Left ventricle myocardium inferior (tissue), 1 donor: ENCODE measurements at regions not wholly inside any gene's neighbourhood (a gene's known extent, or its start where the extent isn't known, plus 50 kb on each side); places are given as distances from the start of the nearest gene placed in this dataset.

Experiments used
- DNase-seq: peaks from one replicate; pipeline ENCODE4 v3.0.0-alpha.2; 2020
- H3K27ac ChIP-seq: fragments of 200-600 bp; replicated peaks from 2 replicates; pipeline ENCODE4 v1.8.0; 2021
- H3K27me3 ChIP-seq: fragments of 200-600 bp; 2 replicates; pipeline ENCODE4 v1.8.0; 2021; ENCODE audit warnings: low read depth
- H3K36me3 ChIP-seq: fragments of 200-600 bp; 2 replicates; pipeline ENCODE4 v1.8.0; 2021
- H3K4me1 ChIP-seq: fragments of 200-600 bp; 2 replicates; pipeline ENCODE4 v1.8.0; 2021
- H3K4me3 ChIP-seq: fragments of 200-600 bp; 2 replicates; pipeline ENCODE4 v1.8.0; 2021; ENCODE audit warnings: mild to moderate bottlenecking, moderate library complexity
- H3K9me3 ChIP-seq: fragments of 200-600 bp; replicated peaks from 2 replicates; pipeline ENCODE4 v1.8.0; 2021
- intact Hi-C: fragments of 100-400 bp; cut with micrococcal nuclease; formaldehyde crosslinking; loops from one replicate; pipeline ENCODE4 v1.11.0; 2022
- TF ChIP-seq, protein P1 (sequence below): fragments of 200-600 bp; IDR thresholded peaks from 2 replicates; pipeline ENCODE4 v1.8.0; 2021; ENCODE audit warnings: antibody characterized with exemption, mild to moderate bottlenecking, borderline replicate concordance
- donor health status: DM: no; HTN: yes; CAD: no; lungs with severe emphysema.

- Histone ChIP-seq H3K9me3 (no peaks in the 10 kb centered on the region), H3K4me1 (peaks cover 5% of the 10 kb centered on the region), H3K4me3 (no peak overlapping the region), H3K27ac (no peak overlapping the region), H3K36me3 (no peaks in the 10 kb centered on the region), H3K27me3 (peaks cover 25% of the 10 kb centered on the region)
- intact Hi-C loops: loop anchor here (10.0 kb wide), 1 partner anchor 122 kb away; no protein-coding TSS in a partner anchor
- TF ChIP-seq, protein P1, sequence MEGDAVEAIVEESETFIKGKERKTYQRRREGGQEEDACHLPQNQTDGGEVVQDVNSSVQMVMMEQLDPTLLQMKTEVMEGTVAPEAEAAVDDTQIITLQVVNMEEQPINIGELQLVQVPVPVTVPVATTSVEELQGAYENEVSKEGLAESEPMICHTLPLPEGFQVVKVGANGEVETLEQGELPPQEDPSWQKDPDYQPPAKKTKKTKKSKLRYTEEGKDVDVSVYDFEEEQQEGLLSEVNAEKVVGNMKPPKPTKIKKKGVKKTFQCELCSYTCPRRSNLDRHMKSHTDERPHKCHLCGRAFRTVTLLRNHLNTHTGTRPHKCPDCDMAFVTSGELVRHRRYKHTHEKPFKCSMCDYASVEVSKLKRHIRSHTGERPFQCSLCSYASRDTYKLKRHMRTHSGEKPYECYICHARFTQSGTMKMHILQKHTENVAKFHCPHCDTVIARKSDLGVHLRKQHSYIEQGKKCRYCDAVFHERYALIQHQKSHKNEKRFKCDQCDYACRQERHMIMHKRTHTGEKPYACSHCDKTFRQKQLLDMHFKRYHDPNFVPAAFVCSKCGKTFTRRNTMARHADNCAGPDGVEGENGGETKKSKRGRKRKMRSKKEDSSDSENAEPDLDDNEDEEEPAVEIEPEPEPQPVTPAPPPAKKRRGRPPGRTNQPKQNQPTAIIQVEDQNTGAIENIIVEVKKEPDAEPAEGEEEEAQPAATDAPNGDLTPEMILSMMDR: no peak
- no peak for DNase-seq
Measured at GRCh38 chr11:119476666-119477331, 53.8 kb upstream of the THY1 start.

DNA sequence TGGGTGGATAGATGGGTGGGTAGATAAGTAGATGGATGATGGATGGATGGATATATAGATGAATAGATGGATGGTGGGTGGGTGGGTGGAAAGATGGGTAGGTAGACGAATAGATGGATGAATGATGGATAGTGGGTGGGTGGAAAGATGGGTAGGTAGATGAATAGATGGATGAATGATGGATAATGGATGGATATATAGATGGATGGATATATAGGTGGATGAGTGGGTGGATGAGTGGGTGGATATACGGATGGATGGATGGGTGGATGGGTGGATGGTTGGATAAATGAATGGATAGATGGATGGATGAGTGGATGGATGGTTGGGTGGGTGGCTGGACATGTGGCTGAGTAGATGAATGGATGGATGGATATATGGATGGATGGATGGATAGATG, 53.1 kb upstream of the THY1 start:
- Histone ChIP-seq H3K4me3 (no peak overlapping the region), H3K36me3 (no peaks in the 10 kb centered on the region), H3K27ac (no peak overlapping the region), H3K27me3 (peaks cover 17% of the 10 kb centered on the region), H3K9me3 (no peaks in the 10 kb centered on the region), H3K4me1 (no peaks in the 10 kb centered on the region)
- intact Hi-C loops: loop anchor here (10.0 kb wide), 1 partner anchor 121 kb away; no protein-coding TSS in a partner anchor
- TF ChIP-seq, protein P1: no peak
- DNase-seq: no peak

DNA sequence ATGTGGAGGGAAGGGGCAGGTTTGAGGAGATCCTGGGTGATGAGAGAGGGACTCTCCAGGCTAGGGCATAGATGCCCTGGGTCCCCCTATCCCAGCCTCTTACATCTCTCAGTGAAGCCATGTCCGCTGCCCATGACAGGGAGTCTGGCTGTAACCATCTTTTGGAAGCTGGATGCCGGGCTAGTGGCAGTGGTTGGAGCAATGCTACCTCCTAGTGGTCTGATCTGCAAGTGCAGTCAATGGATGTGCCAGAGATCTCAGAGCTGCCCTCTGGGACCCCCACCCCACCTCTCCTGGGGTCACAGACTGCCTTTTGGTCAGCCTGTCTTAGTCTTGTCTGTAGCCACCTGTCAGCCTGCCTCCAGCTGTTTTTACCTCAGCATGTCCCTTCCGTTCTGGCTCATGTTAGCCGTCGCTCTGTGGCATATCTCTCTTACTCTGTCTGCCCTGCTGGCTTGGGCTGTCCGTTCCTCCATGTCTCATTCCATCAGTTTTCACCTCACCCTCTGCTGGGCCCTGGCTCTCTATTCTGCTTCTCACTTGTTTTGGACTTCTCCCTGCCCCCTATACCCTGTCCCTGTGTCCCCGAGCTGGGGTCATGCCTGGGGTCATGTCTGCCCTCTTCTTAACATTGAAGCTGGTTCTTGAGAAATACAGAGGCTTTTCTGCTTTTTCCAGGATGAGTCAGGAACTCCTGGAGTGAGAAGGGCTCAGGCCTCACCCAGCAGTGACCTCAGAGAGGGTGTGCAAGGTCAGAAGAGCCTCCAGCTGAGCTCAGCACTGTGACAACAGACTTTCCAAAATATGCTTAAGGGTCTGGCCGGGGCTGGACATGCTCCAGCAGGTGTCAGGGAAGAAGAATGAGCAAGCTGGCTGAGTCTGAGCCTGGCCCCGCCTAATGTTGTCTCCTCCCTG, 52.0 kb upstream of the THY1 start:
- Histone ChIP-seq H3K9me3 (no peaks in the 10 kb centered on the region), H3K4me3 (no peak overlapping the region), H3K27me3 (peaks cover 23% of the 10 kb centered on the region), H3K27ac (no peak overlapping the region), H3K36me3 (no peaks in the 10 kb centered on the region), H3K4me1 (no peaks in the 10 kb centered on the region)
- TF ChIP-seq, protein P1: peak; percentile 87
- peak; percentile 46 for DNase-seq
- intact Hi-C loops: loop anchor here (10.0 kb wide), 1 partner anchor 120 kb away; no protein-coding TSS in a partner anchor

GRCh38 chr11:119473901-119474681, 51.1 kb upstream of the THY1 start:
- H3K4me1 ChIP-seq: no peaks in the 10 kb centered on the region
- no peaks in the 10 kb centered on the region for H3K9me3 ChIP-seq
- no peaks in the 10 kb centered on the region for H3K36me3 ChIP-seq
- no peak for DNase-seq
- no peak overlapping the region for H3K4me3 ChIP-seq
- peaks cover 23% of the 10 kb centered on the region for H3K27me3 ChIP-seq
- TF ChIP-seq, protein P1: no peak
- no peak overlapping the region for H3K27ac ChIP-seq
- intact Hi-C loops: loop anchor here (10.0 kb wide), 1 partner anchor 119 kb away; no protein-coding TSS in a partner anchor

- no peaks in the 10 kb centered on the region for H3K36me3 ChIP-seq
- no peak for DNase-seq
- H3K4me1 ChIP-seq: no peaks in the 10 kb centered on the region
- no peak overlapping the region for H3K4me3 ChIP-seq
- H3K9me3 ChIP-seq: peaks cover 3% of the 10 kb centered on the region
- H3K27ac ChIP-seq: no peak overlapping the region
- TF ChIP-seq, protein P1: no peak
- intact Hi-C loops: loop anchor here (10.0 kb wide), 1 partner anchor 118 kb away; no protein-coding TSS in a partner anchor
- peaks cover 23% of the 10 kb centered on the region for H3K27me3 ChIP-seq
Measured at GRCh38 chr11:119473226-119473625, 50.3 kb upstream of the THY1 start.
